ENCODE measurements at regions not wholly inside any gene's neighbourhood (a gene's known extent, or its start where the extent isn't known, plus 50 kb on each side); places are given as distances from the start of the nearest gene placed in this dataset.

- DNase-seq = no peak
- TF ChIP-seq CTCF (IDR thresholded peaks at IDR 0.05; ENCODE audit: partially characterized antibody, unreplicated experiment) = no peak
- Mint-ChIP-seq H3K9me3 (ENCODE audit: unreplicated experiment) (no peaks in the 10 kb centered on the region), H3K36me3 (ENCODE audit: unreplicated experiment) (no peaks in the 10 kb centered on the region), H3K4me1 (ENCODE audit: low read depth, unreplicated experiment) (peaks cover 25% of the 10 kb centered on the region), H3K27me3 (ENCODE audit: unreplicated experiment) (no peaks in the 10 kb centered on the region), H3K27ac (ENCODE audit: unreplicated experiment) (no peak overlapping the region), H3K4me3 (ENCODE audit: unreplicated experiment) (no peak overlapping the region)
Measured at GRCh38 chr18:70380915-70381896, 92.4 kb downstream of the SOCS6 start.
